Left cardiac atrium (tissue), 4 donors: ENCODE measurements at regions not wholly inside any gene's neighbourhood (a gene's known extent, or its start where the extent isn't known, plus 50 kb on each side); places are given as distances from the start of the nearest gene placed in this dataset.

Experiments
- ATAC-seq, 2 donors: fragments of 200-7000 bp; cut with Tn5 transposase; one replicate each; pipeline ENCODE4 v1.9.1; 2020; ENCODE audit warnings: mild to moderate bottlenecking in 2 of 2, moderate library complexity in 2 of 2
- DNase-seq: peaks from one replicate; pipeline ENCODE4 v3.0.0-alpha.2; 2020
- intact Hi-C, 2 donors: fragments of 100-400 bp; cut with DNase I; formaldehyde crosslinking; loops; one replicate each; pipeline versions ENCODE4 v1.14.1 to v1.15.1; 2022 to 2023
- donor health status: DM: no; HTN: yes; CAD: no.
- donor health status: DM: no; HTN: yes; CAD: no; lungs with severe emphysema.
- donor health status: DM: yes; HTN: yes; CAD: no.
- donor health status: Dilated cardiomyopathy.

DNA sequence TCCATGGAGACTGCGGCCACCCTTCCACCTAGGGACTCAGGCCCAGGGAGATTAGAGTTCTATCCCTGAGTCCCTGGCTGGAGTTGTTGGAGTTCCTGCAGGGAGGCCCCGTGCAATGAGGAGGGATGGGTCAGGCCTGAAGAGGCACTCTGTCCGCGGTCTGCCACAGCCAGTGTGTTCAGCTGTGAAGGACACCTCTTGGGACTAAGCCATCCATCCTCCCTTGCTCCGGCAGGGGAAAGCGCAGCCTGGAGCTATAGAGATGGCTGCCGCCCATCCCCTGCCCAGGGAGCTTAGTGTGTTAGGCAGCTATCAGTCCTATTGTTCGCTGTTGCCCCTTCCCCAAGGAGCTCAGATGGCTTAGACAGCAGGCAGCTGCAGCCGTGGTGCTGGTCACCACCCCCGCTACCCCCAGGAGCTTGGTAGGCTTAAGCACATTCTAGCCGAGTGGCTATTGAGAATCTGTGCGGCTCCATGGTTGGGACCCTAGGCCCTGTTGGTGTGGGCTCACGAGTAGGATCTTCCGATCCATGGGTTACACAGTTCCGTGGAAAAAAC lies 141.3 kb downstream of the CYB561 start:
- ATAC-seq = no peak
- intact Hi-C loops = no loop called here

DNA sequence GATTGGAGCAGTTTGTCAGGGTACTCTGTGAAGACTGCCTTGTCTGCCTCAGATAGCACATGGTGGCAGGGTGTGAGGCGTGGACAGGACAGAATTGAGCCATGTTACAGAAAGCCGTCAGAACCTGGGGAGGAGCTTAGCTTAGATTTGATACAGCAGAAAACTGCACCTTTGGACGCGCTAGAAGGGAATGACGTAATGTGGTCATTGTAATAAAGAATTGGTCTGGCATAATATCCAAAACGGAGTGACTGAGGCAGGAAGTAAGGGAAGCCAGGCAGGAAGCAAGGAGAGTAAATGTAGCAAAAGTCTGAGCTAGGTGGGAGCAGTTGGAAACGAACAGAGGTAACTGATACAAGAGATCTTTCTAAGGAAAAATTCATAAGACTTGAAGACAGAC lies 140.2 kb downstream of the CYB561 start:
- intact Hi-C loops = no loop called here
- no peak for ATAC-seq
- DNase-seq = no peak

More for the DNA sequence above, 141.3 kb downstream of the CYB561 start:
- DNase-seq = no peak

DNA sequence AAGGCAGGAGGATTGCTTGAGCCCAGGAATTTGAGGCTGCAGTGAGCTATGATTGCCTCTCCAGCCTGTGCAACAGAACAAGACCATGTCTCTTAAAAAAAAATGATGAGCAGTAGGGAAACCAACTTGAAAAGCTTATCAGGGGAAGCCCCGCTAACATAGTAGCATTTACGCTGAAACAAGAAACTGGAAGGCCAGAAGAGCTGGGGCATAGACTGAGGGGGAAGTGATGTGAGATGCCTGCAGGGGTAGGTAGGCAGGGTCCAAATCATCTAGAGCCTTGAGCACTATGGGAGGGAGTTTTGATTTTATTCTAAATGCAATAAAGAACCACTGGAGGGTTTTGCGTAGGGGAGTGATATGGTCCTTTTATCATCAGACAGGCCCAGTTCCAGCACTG lies 139.3 kb downstream of the CYB561 start:
- no peak for DNase-seq
- intact Hi-C loops = no loop called here

DNA sequence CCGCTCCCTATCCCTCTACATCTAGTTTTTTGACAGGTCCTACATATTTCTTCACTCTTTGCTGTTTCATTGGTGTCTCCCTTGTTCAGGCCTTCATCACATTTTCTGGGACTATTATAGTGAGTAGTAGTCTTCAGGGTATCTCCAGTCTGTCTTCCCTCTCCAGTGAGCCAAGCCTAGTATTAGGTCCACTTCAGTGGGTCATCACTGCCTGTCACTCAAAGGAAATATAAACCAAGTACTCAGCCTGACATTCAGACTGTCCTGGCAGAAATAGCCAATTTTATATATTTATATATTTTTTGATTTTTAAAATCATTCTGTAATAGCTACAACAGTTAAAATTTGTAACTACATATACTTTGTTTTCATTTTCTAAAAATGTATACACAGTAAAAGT lies 137.8 kb downstream of the CYB561 start:
- DNase-seq = no peak
- ATAC-seq = no peak
- intact Hi-C loops = no loop called here

More for the DNA sequence above, 139.3 kb downstream of the CYB561 start:
- no peak for ATAC-seq

DNA sequence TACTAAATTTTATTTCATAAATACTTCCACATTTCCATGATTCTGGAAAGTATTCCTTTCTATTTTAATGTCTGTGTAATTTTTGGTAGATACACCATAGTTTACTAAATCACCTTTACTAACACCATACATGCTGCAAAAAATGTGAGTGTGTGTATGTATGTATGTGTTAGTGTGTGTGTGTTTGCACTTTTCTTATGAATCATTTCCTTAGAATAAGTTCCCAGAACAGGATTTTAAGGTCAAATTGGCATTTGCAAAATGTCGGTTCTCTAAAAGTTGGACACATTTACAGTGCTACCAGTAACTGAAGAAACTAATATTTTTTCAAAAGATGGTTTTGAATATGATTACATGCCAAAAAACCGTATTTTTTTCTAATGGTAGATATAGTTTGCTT lies 137.1 kb downstream of the CYB561 start:
- DNase-seq = no peak
- intact Hi-C loops = no loop called here
- ATAC-seq = no peak

DNA sequence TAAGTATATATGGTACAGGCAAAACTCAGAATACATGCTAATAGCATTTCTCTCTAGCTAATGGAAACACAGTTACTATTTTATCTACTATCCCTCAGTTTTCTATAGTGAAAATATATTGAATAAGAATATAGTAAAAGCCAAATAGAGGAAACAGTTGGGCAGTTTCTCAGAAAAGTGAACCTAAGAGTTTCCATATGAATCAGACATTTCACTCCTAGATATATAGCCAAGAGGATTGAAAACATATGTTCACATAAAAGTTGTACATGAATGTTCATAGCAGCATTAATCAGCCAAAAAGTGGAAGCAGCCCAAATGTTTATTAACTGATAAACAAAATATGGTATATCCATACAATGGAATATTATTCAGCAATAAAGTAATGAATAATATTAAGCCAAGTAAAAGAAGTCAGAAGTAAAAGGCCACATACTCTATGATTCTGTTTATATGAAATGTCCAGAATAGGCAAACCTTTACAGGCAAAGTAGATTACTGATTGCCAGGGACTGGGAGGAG lies 134.6 kb downstream of the CYB561 start:
- intact Hi-C loops = no loop called here
- DNase-seq = no peak
- ATAC-seq = no peak

DNA sequence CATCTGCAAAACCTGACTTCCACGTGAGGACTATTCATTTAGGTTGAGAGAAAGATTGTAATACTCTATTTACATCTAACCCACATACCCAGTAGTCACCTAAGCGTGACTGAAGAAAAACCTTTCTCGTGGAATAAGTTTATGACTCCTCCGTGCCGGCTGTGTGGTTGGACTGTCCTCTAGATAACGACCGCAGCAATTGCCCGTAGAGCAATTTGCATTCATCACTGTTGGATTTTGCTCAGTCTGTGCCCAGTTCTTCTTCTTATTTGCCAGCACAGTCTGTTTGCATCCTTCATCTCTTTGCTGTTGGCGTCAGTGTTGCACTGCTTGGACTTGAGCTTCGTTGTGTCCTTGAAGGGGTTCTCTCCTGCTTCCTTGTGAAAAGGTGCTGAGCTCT lies 131.3 kb downstream of the CYB561 start:
- intact Hi-C loops = no loop called here
- no peak for ATAC-seq
- no peak for DNase-seq

DNA sequence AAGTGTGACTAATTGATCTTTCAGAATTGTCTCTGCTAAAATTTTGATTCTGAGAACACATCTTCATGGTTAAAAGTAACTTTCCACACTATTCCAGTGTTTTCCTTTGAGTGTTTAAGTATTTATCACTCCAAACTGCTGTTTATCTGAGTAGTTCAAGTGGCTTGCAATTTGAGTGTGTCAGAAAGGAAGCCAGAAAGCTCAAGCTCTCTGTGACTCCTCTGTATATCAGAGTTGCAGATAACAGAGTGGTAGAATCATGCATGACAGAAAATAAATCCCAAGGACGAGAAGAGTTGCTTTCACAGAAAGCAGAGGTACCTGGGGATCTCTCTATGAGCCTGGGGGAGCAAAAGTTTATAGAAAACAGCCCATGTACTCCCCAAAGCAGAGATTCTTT lies 130.0 kb downstream of the CYB561 start:
- intact Hi-C loops = no loop called here
- DNase-seq = no peak
- ATAC-seq = peak; percentile 52 to 63

DNA sequence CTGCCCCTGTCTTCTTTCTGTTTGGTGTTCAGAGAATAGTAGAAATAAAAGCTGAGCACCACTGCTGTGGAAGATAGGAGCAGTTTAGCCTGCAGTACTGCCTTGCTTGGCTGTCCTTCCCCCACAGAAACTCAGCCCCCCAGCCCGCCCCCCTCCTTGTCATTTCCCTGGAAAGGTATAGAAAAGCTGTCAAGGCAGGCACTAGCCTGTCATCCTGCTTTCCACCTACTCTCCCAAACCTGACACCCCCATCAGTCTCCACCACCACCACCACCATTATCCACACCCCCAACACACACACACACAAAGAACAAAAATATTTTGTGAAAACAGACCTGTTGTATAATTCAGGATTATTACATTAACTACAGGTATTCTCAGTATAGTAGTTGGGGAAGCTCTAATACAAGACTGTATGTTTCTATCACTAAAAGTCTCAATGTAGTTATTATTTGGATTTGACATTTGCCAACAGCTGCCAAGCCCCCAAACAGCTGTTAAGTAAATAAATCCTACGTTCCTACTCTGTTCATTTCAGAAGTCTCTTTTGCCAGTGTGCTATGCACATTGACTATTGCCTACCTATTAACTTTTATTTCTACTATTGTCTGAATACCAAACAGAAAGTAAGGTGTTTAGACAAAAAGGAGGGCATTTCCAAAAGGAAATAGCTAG lies 128.8 kb downstream of the CYB561 start:
- no peak for ATAC-seq
- DNase-seq = no peak
- intact Hi-C loops = no loop called here

DNA sequence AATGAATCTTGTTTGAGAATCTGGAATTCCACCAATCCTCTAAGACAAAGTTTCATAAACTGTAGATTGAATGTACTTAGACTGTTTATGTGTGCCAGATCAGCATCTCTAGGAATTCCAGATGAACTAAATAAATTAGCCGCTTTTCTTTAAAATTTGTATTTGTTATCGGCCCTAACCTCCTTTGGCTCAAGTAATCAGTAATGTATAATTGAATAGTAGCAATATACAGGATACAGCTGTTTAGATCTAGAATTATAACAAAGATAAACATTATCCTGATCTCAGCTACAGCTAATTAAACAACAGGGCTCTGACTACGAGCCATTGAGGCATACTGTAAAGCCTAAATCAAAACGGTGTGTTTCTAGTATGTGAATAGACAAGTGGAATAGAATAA lies 120.3 kb downstream of the CYB561 start:
- ATAC-seq = no peak
- intact Hi-C loops = no loop called here
- DNase-seq = no peak

DNA sequence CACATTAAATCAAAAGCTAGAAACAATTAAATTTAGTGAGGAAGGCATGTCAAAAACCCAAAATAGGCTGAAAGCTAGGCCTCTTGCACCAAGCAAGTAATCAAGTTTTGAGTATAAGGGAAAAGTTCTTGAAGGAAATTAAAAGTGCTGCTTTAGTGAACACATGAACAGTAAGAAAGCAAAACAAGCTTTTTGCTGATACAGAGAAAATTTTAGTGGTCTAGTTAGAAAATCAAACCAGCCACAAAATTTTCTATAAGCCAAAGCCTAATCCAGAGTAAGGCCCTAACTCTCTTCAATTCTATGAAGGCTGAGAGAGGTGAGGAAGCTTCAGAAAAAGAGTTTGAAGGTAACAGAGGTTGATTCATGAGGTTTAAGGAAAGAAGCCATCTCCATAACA lies 116.2 kb downstream of the CYB561 start:
- ATAC-seq (no peak), DNase-seq (no peak)
- intact Hi-C loops = no loop called here

DNA sequence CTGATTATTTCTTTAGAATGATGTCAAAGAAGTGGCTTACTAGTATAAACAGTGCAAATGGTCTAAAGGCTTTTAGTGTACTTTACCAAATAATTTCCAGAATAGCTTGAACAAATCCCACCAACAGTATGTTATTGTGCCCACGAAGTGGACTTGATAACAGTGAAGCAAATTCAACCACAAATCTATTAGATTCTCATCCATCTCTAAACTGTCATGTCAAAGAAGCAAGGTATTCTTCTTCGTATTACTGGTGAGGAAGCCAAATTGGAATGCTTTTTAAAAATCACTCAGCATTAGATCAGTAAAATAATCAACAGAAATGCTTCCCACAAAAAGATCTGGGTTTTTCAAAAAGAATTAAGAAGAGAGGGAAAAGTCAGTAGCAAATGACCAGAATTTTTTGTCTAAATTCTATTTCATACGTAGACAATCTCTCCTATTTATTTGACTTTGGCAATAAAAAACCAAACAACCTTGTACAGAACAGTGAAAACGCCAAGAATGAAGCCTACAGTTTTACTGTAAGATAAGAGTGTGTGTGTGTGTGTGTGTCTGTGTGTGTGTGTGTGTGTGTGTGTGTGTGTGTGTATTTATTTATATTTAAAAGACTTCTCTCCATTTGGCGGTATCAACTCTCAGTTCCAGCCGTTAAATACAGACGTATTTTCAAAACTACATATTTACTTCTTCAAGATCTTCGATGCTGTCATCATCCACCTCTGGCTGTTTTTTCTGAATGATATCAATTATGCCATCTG lies 114.6 kb downstream of the CYB561 start:
- intact Hi-C loops = no loop called here
- ATAC-seq = no peak

DNA sequence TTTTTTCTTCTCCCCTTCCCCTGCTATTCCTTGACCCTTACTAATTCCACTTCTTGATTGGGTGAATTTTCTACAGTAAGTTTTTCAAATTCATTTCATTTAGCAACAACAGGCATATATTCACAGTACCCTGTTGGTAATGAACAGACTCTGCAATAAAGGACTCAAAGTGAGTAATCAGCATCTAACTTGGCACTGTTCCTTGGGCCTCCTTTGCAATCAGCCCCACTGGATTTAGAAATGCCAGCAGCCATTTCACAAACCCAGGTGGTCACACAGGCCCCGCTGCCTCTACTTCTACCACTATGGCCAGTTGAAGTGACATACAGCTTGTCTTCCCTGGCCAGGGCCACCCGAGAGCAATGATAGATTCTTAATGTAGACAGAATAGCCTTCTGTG lies 113.8 kb downstream of the CYB561 start:
- ATAC-seq = no peak
- no peak for DNase-seq
- intact Hi-C loops = no loop called here

More for the DNA sequence above, 114.6 kb downstream of the CYB561 start:
- DNase-seq = no peak

DNA sequence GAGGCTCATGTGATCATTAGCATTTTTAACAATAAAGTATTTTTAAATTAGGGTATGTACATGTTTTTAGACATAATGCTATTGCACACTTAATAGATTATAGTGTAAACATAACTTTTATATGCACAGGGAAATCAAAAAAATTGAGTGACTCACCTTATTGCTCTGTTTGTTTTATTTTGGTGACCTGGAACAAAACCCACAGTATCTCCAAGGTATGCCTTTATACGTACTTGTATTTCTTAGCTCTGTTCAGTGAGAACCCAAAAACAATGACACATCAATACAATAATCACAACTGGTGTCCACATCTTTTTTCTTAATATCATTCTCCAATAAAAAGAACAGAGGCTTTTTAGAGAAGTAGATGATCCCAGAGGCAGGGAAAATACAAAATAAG lies 112.2 kb downstream of the CYB561 start:
- intact Hi-C loops = no loop called here
- DNase-seq = no peak
- no peak for ATAC-seq

DNA sequence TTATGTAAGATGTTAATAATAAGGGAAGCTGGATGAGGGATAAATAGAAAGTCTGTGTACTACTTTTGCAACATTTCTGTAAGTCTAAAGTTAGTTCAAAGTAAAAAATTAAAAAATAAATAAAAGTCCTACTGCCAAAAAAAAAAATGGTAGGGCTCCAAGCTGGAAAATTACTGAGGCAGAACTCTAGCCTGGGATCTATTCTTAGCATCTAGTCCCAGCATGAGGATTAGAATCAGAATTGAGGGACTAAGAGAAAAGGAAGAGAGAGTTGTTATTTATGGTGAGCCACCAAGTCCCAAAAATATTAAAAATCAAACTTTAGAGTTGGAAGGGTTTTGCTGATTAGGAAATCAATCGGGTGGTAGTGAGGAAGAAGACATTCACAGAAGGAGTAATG lies 110.3 kb downstream of the CYB561 start:
- DNase-seq (no peak), ATAC-seq (no peak)
- intact Hi-C loops = no loop called here

DNA sequence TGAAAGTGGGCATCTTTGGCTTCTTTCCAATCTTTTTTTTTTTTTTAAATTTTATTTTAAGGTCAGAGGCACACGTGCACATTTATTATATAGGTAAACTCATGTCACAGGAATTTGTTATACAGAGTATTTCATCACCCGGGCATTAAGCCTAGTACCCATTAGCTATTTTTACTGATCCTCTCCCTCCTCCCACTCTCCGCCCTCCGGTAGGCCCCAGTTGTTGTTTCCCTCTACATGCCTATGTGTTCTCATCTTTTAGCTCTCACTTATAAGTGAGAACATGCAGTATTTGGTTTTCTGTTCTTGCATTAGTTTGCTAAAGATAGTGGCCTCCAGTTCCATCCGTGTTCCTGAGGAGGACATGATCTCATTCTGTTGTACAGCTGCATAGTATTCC lies 108.5 kb downstream of the CYB561 start:
- DNase-seq = no peak
- no peak for ATAC-seq
- intact Hi-C loops = no loop called here

DNA sequence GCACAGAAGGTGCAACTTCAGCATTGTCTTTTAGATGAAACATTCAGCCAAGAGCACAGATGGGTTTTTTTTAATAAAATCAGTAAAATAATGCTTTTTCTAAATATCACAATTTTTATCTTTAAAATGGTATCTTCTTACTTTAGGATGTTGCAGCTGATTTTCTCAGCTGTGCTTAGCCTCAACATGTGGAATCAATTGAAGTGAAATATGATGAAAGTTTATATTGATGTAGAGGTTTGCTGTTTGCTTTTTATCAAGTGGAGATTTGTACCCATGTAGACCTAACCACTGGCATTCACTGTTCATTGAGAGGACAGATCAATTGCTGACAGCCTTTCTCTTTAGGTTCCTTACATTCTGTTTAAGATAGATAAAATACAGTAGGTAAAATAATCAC lies 107.8 kb downstream of the CYB561 start:
- no peak for DNase-seq
- ATAC-seq = no peak
- intact Hi-C loops = no loop called here

DNA sequence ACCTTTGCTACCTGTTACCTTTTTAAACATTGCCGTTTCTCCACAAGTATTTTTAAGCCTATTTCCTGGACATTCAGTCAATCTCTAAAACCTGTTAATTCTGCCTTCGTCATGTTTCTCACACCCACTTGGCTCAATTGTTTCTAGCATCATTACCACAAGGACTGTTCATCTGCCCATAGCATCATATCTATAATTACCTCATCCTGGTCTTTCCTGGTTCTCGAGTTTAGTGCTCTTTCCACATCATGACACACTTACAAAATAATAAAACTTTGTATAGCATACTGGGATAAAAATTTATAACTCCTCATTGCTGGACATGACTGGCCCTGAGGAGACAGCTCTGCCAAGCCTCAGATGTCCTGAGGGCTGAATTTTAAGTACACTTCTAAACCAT lies 104.8 kb downstream of the CYB561 start:
- ATAC-seq (no peak), DNase-seq (no peak)
- intact Hi-C loops = no loop called here

DNA sequence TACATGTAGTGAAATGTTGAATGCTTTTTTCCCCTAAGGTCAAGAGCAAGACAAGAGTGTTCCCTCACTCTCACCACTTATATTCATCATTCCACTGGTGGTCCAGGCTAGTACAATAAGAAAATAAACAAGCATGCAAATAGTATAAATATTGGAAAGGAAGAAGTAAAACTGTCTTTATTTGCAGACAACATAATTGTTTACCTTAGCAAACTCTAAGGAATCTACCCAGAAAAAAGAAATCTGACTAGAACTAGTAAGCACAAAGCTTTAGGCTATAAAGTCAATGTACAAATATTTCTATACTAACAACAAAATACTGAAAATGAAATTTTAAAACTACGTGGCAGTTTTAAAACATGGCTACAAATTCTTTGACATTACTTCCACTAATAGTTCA lies 101.7 kb downstream of the CYB561 start:
- ATAC-seq = no peak
- DNase-seq = no peak
- intact Hi-C loops = no loop called here

DNA sequence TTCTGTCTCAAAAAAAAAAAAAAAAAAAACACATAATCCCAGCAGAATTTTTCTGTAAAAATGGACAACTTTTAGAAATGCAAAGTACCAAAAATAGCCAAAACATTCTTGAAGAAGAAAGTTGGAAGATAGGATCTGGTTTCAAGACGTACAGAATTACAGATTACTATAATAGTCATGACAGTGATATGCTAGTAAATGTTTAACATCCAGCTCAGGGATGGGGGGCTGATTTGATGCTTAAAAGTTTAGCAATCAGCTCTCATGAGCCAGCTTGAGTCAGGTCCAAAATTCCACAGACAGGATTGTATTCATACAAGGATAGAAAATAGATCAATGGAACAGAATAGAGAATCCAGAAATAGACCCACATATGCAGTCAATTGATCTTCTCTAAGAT lies 100.5 kb downstream of the CYB561 start:
- DNase-seq (no peak), ATAC-seq (no peak)
- intact Hi-C loops = no loop called here

DNA sequence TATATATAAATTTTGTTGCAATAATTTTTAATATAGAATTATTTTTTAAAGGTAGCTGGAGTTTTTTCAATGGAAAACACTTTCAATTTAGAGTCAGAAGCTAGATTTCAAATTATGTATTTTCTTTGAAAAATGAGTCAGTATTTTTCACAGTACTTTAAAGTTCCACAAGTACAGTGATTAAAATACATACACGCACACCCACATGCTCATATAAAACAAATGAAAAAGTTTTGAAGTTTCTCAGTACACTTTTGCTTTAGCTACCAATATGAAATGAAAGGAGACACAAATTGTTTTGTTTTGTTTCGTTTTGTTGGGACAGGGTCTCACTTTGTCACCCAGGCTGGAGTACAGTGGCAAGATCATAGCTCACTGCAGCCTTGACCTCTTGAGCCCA lies 98.6 kb downstream of the CYB561 start:
- no peak for ATAC-seq

More for the DNA sequence above, 98.6 kb downstream of the CYB561 start:
- no peak for DNase-seq
- intact Hi-C loops = no loop called here
